HL-60 (cell line): ENCODE measurements at regions not wholly inside any gene's neighbourhood (a gene's known extent, or its start where the extent isn't known, plus 50 kb on each side); places are given as distances from the start of the nearest gene placed in this dataset.

Experiments used
- CTCF ChIP-seq: IDR thresholded peaks from one replicate; pipeline ENCODE4 v1.5.1; 2011; ENCODE audit warnings: low read length, control low read depth, inconsistent platforms; ENCODE audit not compliant: insufficient read depth
- GABPA ChIP-seq: IDR thresholded peaks from 2 replicates; pipeline ENCODE4 v1.6.1; 2012; ENCODE audit warnings: low read depth
- POLR2AphosphoS5 ChIP-seq: IDR thresholded peaks from 2 replicates; pipeline ENCODE4 v1.6.1; 2012; ENCODE audit warnings: low read depth
- REST ChIP-seq: IDR thresholded peaks from 2 replicates; pipeline ENCODE4 v1.6.1; 2012; ENCODE audit warnings: low read depth; ENCODE audit not compliant: insufficient replicate concordance
- SPI1 ChIP-seq: IDR thresholded peaks from 2 replicates; pipeline ENCODE4 v1.6.1; 2012; ENCODE audit warnings: low read depth, mild to moderate bottlenecking, borderline replicate concordance

GRCh38 chr10:78140066-78140630 lies 106.5 kb downstream of the RPS24 start:
- TF ChIP-seq CTCF (no peak), GABPA (no peak), REST (no peak), SPI1 (no peak), POLR2AphosphoS5 (no peak)
